ENCODE measurements at regions not wholly inside any gene's neighbourhood (a gene's known extent, or its start where the extent isn't known, plus 50 kb on each side); places are given as distances from the start of the nearest gene placed in this dataset.
"Not testable (repeated sequence)": the region's sequence is repeated elsewhere in the genome, so short reads cannot be mapped to it uniquely, and the experiment has no call there.

- DNase-seq: no peak
Measured at GRCh38 chr3:168974617-168975403, 688.7 kb downstream of the MECOM start.

- no peak for DNase-seq
Measured at GRCh38 chr3:168973897-168974296, 689.6 kb downstream of the MECOM start.

GRCh38 chr3:168973206-168973605 is 690.3 kb downstream of the MECOM start:
- no peak for DNase-seq

- DNase-seq: no peak
Measured at GRCh38 chr3:168968609-168969008, 694.9 kb downstream of the MECOM start.

GRCh38 chr3:168964736-168965135 is 698.8 kb downstream of the MECOM start:
- DNase-seq: no peak

- DNase-seq: no peak
Measured at GRCh38 chr3:168961271-168961670, 702.2 kb downstream of the MECOM start.

GRCh38 chr3:168959731-168960130 is 703.8 kb downstream of the MECOM start:
- DNase-seq: no peak

- DNase-seq: no peak
Measured at GRCh38 chr3:168958466-168958865, 705.0 kb downstream of the MECOM start.

GRCh38 chr3:168956076-168956475 is 707.4 kb downstream of the MECOM start:
- no peak for DNase-seq

GRCh38 chr3:168952551-168952950 is 711.0 kb downstream of the MECOM start:
- DNase-seq: no peak

- DNase-seq: no peak
Measured at GRCh38 chr3:168951884-168952283, 711.6 kb downstream of the MECOM start.

- no peak for DNase-seq
Measured at GRCh38 chr3:168951368-168951767, 712.1 kb downstream of the MECOM start.

- DNase-seq: no peak
Measured at GRCh38 chr3:168950622-168951021, 712.9 kb downstream of the MECOM start.

- DNase-seq: no peak
Measured at GRCh38 chr3:168939651-168940238, 723.8 kb downstream of the MECOM start.

GRCh38 chr3:168933614-168934013 is 729.9 kb downstream of the MECOM start:
- DNase-seq: no peak

GRCh38 chr3:168929997-168930396 is 733.5 kb downstream of the MECOM start:
- DNase-seq: not testable (repeated sequence)

GRCh38 chr3:168926426-168926825 is 737.1 kb downstream of the MECOM start:
- no peak for DNase-seq

- DNase-seq: no peak
Measured at GRCh38 chr3:168925568-168925967, 737.9 kb downstream of the MECOM start.

- no peak for DNase-seq
Measured at GRCh38 chr3:168914662-168915061, 748.9 kb downstream of the MECOM start.

GRCh38 chr3:168909260-168909659 is 754.3 kb downstream of the MECOM start:
- no peak for DNase-seq

- no peak for DNase-seq
Measured at GRCh38 chr3:168895419-168895818, 768.1 kb downstream of the MECOM start.

GRCh38 chr3:168894214-168894613 is 769.3 kb downstream of the MECOM start:
- no peak for DNase-seq

- no peak for DNase-seq
Measured at GRCh38 chr3:168889666-168890065, 773.8 kb downstream of the MECOM start.

GRCh38 chr3:168888781-168889180 is 774.7 kb downstream of the MECOM start:
- no peak for DNase-seq

- DNase-seq: no peak
Measured at GRCh38 chr3:168885028-168885427, 778.5 kb downstream of the MECOM start.
